Epithelial cell of esophagus (primary cell): ENCODE measurements at regions not wholly inside any gene's neighbourhood (a gene's known extent, or its start where the extent isn't known, plus 50 kb on each side); places are given as distances from the start of the nearest gene placed in this dataset.
A peak's percentile ranks its signal among the peaks of the same experiment; 100 is the strongest.
"Not testable (repeated sequence)": the region's sequence is repeated elsewhere in the genome, so short reads cannot be mapped to it uniquely, and the experiment has no call there.

Source experiments
- DNase-seq: peaks from one replicate; pipeline ENCODE4 v3.0.0; 2010; ENCODE audit warnings: low read depth
- H3K4me3 ChIP-seq: 2 replicates; pipeline ENCODE4 v1.5.1; 2011; ENCODE audit warnings: mild to moderate bottlenecking, low read length, control low read depth
- CTCF ChIP-seq: IDR thresholded peaks from 2 replicates; pipeline ENCODE4 v1.5.1; 2011; ENCODE audit warnings: low read depth, mild to moderate bottlenecking, low read length, control low read depth, inconsistent platforms; ENCODE audit not compliant: insufficient read depth; ENCODE audit errors: missing control alignments

GRCh38 chr10:28387140-28387539 lies 84.3 kb upstream of the MPP7 start:
- no peak overlapping the region for H3K4me3 ChIP-seq
- TF ChIP-seq CTCF, result no peak
- peak; percentile 92 for DNase-seq

GRCh38 chr10:28391283-28391682 lies 88.4 kb upstream of the MPP7 start:
- no peak for TF ChIP-seq CTCF
- H3K4me3 ChIP-seq, result no peak overlapping the region
- no peak for DNase-seq

GRCh38 chr10:28393956-28394568 lies 91.2 kb upstream of the MPP7 start:
- no peak overlapping the region for H3K4me3 ChIP-seq
- peak; percentile 97 for TF ChIP-seq CTCF
- DNase-seq, result peak; percentile 80

GRCh38 chr10:28396331-28396730 lies 93.5 kb upstream of the MPP7 start:
- no peak for TF ChIP-seq CTCF

GRCh38 chr10:28397229-28397628 lies 94.4 kb upstream of the MPP7 start:
- H3K4me3 ChIP-seq, result no peak overlapping the region
- no peak for DNase-seq
- TF ChIP-seq CTCF, result no peak

More at GRCh38 chr10:28396331-28396730, 93.5 kb upstream of the MPP7 start:
- DNase-seq, result no peak
- H3K4me3 ChIP-seq, result no peak overlapping the region

GRCh38 chr10:28400176-28400575 lies 97.3 kb upstream of the MPP7 start:
- TF ChIP-seq CTCF, result no peak
- DNase-seq, result no peak
- H3K4me3 ChIP-seq, result no peak overlapping the region

GRCh38 chr10:28400681-28401080 lies 97.8 kb upstream of the MPP7 start:
- no peak overlapping the region for H3K4me3 ChIP-seq
- DNase-seq, result no peak
- TF ChIP-seq CTCF, result no peak

GRCh38 chr10:28402611-28403073 lies 99.8 kb upstream of the MPP7 start:
- H3K4me3 ChIP-seq, DNase-seq: not testable (repeated sequence)
